ENCODE measurements at regions not wholly inside any gene's neighbourhood (a gene's known extent, or its start where the extent isn't known, plus 50 kb on each side); places are given as distances from the start of the nearest gene placed in this dataset.

DNA sequence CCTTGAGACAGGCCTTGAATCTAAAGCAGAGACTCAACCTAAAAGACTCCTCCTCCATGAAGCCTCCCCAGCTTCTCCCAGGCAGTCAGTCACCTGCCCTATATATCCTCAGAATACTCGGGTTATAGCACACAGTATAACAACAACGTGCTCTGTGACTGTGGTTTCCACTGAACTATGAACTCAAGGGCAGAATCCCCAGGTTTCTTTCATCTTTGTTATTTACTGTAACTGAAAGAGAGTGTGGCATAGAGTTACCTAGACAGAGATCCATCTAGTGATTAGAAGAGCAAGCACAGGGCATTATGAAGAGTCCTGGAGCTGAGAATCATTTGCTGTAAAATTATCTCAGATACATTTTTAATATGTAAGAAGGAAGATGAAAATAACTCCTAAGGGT, 281.6 kb upstream of the ZNF521 start:
- Histone ChIP-seq H3K36me3 (ENCODE audit: insufficient read depth) (no peaks in the 10 kb centered on the region), H3F3A (replicated peaks; ENCODE audit: low read depth) (no peaks in the 10 kb centered on the region), H3K4me2 (no peak overlapping the region), H3K4me1 (ENCODE audit: insufficient read depth) (peaks cover 8% of the 10 kb centered on the region; the same call in 1 of the 2 replicates), H4K20me1 (replicated peaks; ENCODE audit: insufficient read depth) (no peaks in the 10 kb centered on the region), H3K27me3 (ENCODE audit: insufficient read depth) (no peaks in the 10 kb centered on the region), H3K4me3 (no peak overlapping the region), H3K9me2 (ENCODE audit: insufficient read depth) (peaks cover 5% of the 10 kb centered on the region; the same call in 1 of the 2 replicates), H3K79me2 (replicated peaks; ENCODE audit: insufficient read depth) (no peaks in the 10 kb centered on the region), H3K27ac (ENCODE audit: low read depth) (no peak overlapping the region), H2AFZ (0 out of 2 replicates have a peak overlapping the region, but pooled peaks have one; percentile 72)
- no peak overlapping the region for H3K4me3 Mint-ChIP-seq
- H3K9me3 Mint-ChIP-seq: peaks cover 5% of the 10 kb centered on the region; the same call in 1 of the 3 replicates
- no peaks in the 10 kb centered on the region for H3K36me3 Mint-ChIP-seq (ENCODE audit: low read depth)
- peaks cover 2% of the 10 kb centered on the region for H3K27me3 Mint-ChIP-seq (ENCODE audit: insufficient read depth, low read depth, poor library complexity)
- no peak for ATAC-seq
- DNase-seq (ENCODE audit: low spot score): no peak
- TF ChIP-seq, protein P1, sequence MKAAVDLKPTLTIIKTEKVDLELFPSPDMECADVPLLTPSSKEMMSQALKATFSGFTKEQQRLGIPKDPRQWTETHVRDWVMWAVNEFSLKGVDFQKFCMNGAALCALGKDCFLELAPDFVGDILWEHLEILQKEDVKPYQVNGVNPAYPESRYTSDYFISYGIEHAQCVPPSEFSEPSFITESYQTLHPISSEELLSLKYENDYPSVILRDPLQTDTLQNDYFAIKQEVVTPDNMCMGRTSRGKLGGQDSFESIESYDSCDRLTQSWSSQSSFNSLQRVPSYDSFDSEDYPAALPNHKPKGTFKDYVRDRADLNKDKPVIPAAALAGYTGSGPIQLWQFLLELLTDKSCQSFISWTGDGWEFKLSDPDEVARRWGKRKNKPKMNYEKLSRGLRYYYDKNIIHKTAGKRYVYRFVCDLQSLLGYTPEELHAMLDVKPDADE (IDR thresholded peaks at IDR 0.05): no peak
- TF ChIP-seq JUNB (IDR thresholded peaks at IDR 0.05; ENCODE audit: unreplicated experiment) (no peak), ZNF114 (CRISPR knock-in tag; IDR thresholded peaks at IDR 0.05) (no peak), ZNF331 (CRISPR knock-in tag; IDR thresholded peaks at IDR 0.05; ENCODE audit: low read depth) (no peak), EZH2 (IDR thresholded peaks at IDR 0.05; ENCODE audit: low read depth, unreplicated experiment) (no peak), CREB1 (CRISPR knock-in tag; IDR thresholded peaks at IDR 0.05; ENCODE audit: low read depth) (no peak), EZH2phosphoT487 (IDR thresholded peaks at IDR 0.05; ENCODE audit: unreplicated experiment) (no peak), POLR2AphosphoS5 (IDR thresholded peaks at IDR 0.05; ENCODE audit: low read depth) (no peak)
- TF ChIP-seq, protein P2, sequence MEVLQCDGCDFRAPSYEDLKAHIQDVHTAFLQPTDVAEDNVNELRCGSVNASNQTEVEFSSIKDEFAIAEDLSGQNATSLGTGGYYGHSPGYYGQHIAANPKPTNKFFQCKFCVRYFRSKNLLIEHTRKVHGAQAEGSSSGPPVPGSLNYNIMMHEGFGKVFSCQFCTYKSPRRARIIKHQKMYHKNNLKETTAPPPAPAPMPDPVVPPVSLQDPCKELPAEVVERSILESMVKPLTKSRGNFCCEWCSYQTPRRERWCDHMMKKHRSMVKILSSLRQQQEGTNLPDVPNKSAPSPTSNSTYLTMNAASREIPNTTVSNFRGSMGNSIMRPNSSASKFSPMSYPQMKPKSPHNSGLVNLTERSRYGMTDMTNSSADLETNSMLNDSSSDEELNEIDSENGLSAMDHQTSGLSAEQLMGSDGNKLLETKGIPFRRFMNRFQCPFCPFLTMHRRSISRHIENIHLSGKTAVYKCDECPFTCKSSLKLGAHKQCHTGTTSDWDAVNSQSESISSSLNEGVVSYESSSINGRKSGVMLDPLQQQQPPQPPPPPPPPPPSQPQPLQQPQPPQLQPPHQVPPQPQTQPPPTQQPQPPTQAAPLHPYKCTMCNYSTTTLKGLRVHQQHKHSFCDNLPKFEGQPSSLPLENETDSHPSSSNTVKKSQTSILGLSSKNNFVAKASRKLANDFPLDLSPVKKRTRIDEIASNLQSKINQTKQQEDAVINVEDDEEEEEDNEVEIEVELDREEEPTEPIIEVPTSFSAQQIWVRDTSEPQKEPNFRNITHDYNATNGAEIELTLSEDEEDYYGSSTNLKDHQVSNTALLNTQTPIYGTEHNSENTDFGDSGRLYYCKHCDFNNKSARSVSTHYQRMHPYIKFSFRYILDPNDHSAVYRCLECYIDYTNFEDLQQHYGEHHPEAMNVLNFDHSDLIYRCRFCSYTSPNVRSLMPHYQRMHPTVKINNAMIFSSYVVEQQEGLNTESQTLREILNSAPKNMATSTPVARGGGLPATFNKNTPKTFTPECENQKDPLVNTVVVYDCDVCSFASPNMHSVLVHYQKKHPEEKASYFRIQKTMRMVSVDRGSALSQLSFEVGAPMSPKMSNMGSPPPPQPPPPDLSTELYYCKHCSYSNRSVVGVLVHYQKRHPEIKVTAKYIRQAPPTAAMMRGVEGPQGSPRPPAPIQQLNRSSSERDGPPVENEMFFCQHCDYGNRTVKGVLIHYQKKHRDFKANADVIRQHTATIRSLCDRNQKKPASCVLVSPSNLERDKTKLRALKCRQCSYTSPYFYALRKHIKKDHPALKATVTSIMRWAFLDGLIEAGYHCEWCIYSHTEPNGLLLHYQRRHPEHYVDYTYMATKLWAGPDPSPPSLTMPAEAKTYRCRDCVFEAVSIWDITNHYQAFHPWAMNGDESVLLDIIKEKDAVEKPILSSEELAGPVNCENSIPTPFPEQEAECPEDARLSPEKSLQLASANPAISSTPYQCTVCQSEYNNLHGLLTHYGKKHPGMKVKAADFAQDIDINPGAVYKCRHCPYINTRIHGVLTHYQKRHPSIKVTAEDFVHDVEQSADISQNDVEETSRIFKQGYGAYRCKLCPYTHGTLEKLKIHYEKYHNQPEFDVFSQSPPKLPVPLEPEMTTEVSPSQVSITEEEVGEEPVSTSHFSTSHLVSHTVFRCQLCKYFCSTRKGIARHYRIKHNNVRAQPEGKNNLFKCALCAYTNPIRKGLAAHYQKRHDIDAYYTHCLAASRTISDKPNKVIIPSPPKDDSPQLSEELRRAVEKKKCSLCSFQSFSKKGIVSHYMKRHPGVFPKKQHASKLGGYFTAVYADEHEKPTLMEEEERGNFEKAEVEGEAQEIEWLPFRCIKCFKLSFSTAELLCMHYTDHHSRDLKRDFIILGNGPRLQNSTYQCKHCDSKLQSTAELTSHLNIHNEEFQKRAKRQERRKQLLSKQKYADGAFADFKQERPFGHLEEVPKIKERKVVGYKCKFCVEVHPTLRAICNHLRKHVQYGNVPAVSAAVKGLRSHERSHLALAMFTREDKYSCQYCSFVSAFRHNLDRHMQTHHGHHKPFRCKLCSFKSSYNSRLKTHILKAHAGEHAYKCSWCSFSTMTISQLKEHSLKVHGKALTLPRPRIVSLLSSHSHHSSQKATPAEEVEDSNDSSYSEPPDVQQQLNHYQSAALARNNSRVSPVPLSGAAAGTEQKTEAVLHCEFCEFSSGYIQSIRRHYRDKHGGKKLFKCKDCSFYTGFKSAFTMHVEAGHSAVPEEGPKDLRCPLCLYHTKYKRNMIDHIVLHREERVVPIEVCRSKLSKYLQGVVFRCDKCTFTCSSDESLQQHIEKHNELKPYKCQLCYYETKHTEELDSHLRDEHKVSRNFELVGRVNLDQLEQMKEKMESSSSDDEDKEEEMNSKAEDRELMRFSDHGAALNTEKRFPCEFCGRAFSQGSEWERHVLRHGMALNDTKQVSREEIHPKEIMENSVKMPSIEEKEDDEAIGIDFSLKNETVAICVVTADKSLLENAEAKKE (CRISPR knock-in tag; IDR thresholded peaks at IDR 0.05): no peak
- TF ChIP-seq, protein P3, sequence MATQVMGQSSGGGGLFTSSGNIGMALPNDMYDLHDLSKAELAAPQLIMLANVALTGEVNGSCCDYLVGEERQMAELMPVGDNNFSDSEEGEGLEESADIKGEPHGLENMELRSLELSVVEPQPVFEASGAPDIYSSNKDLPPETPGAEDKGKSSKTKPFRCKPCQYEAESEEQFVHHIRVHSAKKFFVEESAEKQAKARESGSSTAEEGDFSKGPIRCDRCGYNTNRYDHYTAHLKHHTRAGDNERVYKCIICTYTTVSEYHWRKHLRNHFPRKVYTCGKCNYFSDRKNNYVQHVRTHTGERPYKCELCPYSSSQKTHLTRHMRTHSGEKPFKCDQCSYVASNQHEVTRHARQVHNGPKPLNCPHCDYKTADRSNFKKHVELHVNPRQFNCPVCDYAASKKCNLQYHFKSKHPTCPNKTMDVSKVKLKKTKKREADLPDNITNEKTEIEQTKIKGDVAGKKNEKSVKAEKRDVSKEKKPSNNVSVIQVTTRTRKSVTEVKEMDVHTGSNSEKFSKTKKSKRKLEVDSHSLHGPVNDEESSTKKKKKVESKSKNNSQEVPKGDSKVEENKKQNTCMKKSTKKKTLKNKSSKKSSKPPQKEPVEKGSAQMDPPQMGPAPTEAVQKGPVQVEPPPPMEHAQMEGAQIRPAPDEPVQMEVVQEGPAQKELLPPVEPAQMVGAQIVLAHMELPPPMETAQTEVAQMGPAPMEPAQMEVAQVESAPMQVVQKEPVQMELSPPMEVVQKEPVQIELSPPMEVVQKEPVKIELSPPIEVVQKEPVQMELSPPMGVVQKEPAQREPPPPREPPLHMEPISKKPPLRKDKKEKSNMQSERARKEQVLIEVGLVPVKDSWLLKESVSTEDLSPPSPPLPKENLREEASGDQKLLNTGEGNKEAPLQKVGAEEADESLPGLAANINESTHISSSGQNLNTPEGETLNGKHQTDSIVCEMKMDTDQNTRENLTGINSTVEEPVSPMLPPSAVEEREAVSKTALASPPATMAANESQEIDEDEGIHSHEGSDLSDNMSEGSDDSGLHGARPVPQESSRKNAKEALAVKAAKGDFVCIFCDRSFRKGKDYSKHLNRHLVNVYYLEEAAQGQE (IDR thresholded peaks at IDR 0.05; ENCODE audit: unreplicated experiment): no peak
- no peak overlapping the region for H3K27ac Mint-ChIP-seq
- H3K4me1 Mint-ChIP-seq: peaks cover 16% of the 10 kb centered on the region; the same call in 2 of the 3 replicates

Measured in GM23338 (cell line).